Osteocyte (in vitro differentiated cells): ENCODE measurements at regions not wholly inside any gene's neighbourhood (a gene's known extent, or its start where the extent isn't known, plus 50 kb on each side); places are given as distances from the start of the nearest gene placed in this dataset.

Source experiments
- DNase-seq: peaks from one replicate; pipeline ENCODE4 v3.0.0; 2021; ENCODE audit warnings: mixed read lengths; ENCODE audit not compliant: unreplicated experiment; ENCODE audit errors: extremely low spot score
- H3K27ac Mint-ChIP-seq: one replicate; pipeline ENCODE4 v1.8.0; 2021; ENCODE audit warnings: mild to moderate bottlenecking, mixed read lengths; ENCODE audit not compliant: unreplicated experiment
- H3K27me3 Mint-ChIP-seq: one replicate; pipeline ENCODE4 v1.8.0; 2021; ENCODE audit warnings: mixed read lengths; ENCODE audit not compliant: unreplicated experiment
- H3K36me3 Mint-ChIP-seq: one replicate; pipeline ENCODE4 v1.8.0; 2021; ENCODE audit warnings: mixed read lengths; ENCODE audit not compliant: unreplicated experiment
- H3K4me1 Mint-ChIP-seq: one replicate; pipeline ENCODE4 v1.8.0; 2021; ENCODE audit warnings: mixed read lengths; ENCODE audit not compliant: unreplicated experiment
- H3K4me3 Mint-ChIP-seq: one replicate; pipeline ENCODE4 v1.8.0; 2021; ENCODE audit warnings: mild to moderate bottlenecking, moderate library complexity, mixed read lengths; ENCODE audit not compliant: unreplicated experiment
- H3K9me3 Mint-ChIP-seq: one replicate; pipeline ENCODE4 v1.8.0; 2021; ENCODE audit warnings: mixed read lengths; ENCODE audit not compliant: unreplicated experiment
- CTCF ChIP-seq: fragments of 200-600 bp; sonication (generic); IDR thresholded peaks from 2 replicates; pipeline ENCODE4 v1.5.0; 2021; ENCODE audit warnings: antibody characterized with exemption, mild to moderate bottlenecking, moderate library complexity

DNA sequence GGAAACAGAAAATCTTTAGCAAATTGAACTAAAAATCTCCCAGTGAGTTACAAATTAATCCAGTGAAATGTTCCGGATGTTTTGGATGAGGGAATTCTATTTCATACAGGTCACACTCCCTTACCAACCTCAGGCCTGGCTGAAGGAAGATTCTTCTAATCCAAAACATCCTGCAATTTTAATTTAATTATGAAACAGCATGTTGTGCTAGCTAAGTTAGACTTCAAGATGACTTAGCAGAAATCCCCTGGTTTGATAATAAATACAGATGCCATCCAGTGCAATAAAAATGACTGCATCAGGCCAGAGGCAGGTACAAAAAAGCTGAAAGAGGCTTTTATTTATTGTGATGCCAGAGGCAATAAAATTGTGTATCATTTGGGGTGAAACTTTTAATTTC lies 96.7 kb upstream of the CLDN10 start:
- no peak overlapping the region for H3K27ac Mint-ChIP-seq
- no peak for TF ChIP-seq CTCF

GRCh38 chr13:95456815-95457214 lies 95.7 kb upstream of the CLDN10 start:
- peaks cover 5% of the 10 kb centered on the region for H3K9me3 Mint-ChIP-seq
- H3K36me3 Mint-ChIP-seq, result no peaks in the 10 kb centered on the region
- H3K27ac Mint-ChIP-seq, result no peak overlapping the region
- no peak for DNase-seq
- H3K27me3 Mint-ChIP-seq, result peaks cover 21% of the 10 kb centered on the region
- no peaks in the 10 kb centered on the region for H3K4me1 Mint-ChIP-seq
- H3K4me3 Mint-ChIP-seq, result no peak overlapping the region
- no peak for TF ChIP-seq CTCF

More for the DNA sequence above, 96.7 kb upstream of the CLDN10 start:
- Mint-ChIP-seq H3K4me3 (no peak overlapping the region), H3K9me3 (peaks cover 5% of the 10 kb centered on the region), H3K36me3 (no peaks in the 10 kb centered on the region), H3K27me3 (peaks cover 22% of the 10 kb centered on the region), H3K4me1 (no peaks in the 10 kb centered on the region)
- no peak for DNase-seq

GRCh38 chr13:95457294-95457693 lies 95.2 kb upstream of the CLDN10 start:
- Mint-ChIP-seq H3K4me3 (no peak overlapping the region), H3K27ac (no peak overlapping the region), H3K36me3 (no peaks in the 10 kb centered on the region), H3K9me3 (peaks cover 5% of the 10 kb centered on the region), H3K27me3 (peaks cover 21% of the 10 kb centered on the region), H3K4me1 (no peaks in the 10 kb centered on the region)
- no peak for TF ChIP-seq CTCF
- no peak for DNase-seq

- Mint-ChIP-seq H3K27ac (no peak overlapping the region), H3K4me3 (no peak overlapping the region), H3K9me3 (peaks cover 5% of the 10 kb centered on the region), H3K27me3 (peaks cover 13% of the 10 kb centered on the region), H3K4me1 (no peaks in the 10 kb centered on the region), H3K36me3 (no peaks in the 10 kb centered on the region)
- no peak for TF ChIP-seq CTCF
- DNase-seq, result no peak
Measured at GRCh38 chr13:95462801-95463200, 89.7 kb upstream of the CLDN10 start.

DNA sequence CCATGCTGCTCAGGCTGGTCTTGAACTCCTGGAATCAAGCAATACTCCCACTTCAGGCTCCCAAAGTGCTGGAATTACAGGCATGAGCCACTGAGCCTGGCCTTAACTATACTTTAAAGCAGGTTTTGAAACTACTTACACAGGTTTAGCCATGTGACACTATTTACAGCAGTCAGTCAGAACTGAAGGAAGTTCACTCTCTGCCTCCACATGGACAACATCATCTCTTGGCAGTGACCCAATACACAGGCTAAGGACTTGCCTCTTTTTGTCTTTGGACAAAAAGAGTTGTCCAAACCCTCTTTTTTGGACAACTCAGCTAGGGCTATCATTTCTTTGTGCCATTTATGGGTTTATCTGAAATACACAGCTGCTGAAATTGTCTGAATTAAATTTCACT lies 89.0 kb upstream of the CLDN10 start:
- no peak overlapping the region for H3K27ac Mint-ChIP-seq
- H3K4me1 Mint-ChIP-seq, result no peaks in the 10 kb centered on the region
- DNase-seq, result no peak
- peaks cover 13% of the 10 kb centered on the region for H3K27me3 Mint-ChIP-seq
- no peak for TF ChIP-seq CTCF
- peaks cover 5% of the 10 kb centered on the region for H3K9me3 Mint-ChIP-seq
- H3K36me3 Mint-ChIP-seq, result no peaks in the 10 kb centered on the region
- no peak overlapping the region for H3K4me3 Mint-ChIP-seq
